ENCODE measurements at regions not wholly inside any gene's neighbourhood (a gene's known extent, or its start where the extent isn't known, plus 50 kb on each side); places are given as distances from the start of the nearest gene placed in this dataset. TPM values are rescaled to one million over a fixed set of nuclear protein-coding genes. Genes with fewer than 3 reads are reported as not detected.
"Not testable (repeated sequence)": the region's sequence is repeated elsewhere in the genome, so short reads cannot be mapped to it uniquely, and the experiment has no call there.

- no peaks in the 10 kb centered on the region for H3K4me1 Mint-ChIP-seq
- H3K27ac Mint-ChIP-seq, result no peak overlapping the region
- no peak for ATAC-seq (ENCODE audit: low read depth)
- Histone ChIP-seq H3K36me3 (replicated peaks in 1 of 2; ENCODE audit: control extremely low read depth in 1 of 2, control insufficient read depth in 1 of 2, extremely low read depth in 1 of 2, insufficient read depth in 2 of 2, low read length in 1 of 2) (no peaks in the 10 kb centered on the region), H3K27ac (ENCODE audit: low read length in 2 of 2) (no peak overlapping the region), H4K20me1 (ENCODE audit: control insufficient read depth, insufficient read depth, low read length, poor library complexity, severe bottlenecking) (no peaks in the 10 kb centered on the region), H3K4me1 (ENCODE audit: control insufficient read depth in 2 of 2, insufficient read depth in 2 of 2, low read length in 2 of 2) (no peaks in the 10 kb centered on the region), H3K9ac (ENCODE audit: low read length) (no peak overlapping the region), H3K79me2 (ENCODE audit: control insufficient read depth, insufficient read depth, low read length) (no peaks in the 10 kb centered on the region), H3K27me3 (replicated peaks in 1 of 4; ENCODE audit: control extremely low read depth in 1 of 4, control insufficient read depth in 3 of 4, insufficient read depth in 4 of 4, low read length in 3 of 4) (no peaks in the 10 kb centered on the region), H2AFZ (ENCODE audit: insufficient read depth, low read depth, low read length, poor library complexity, severe bottlenecking) (no peak overlapping the region), H3K9me3 (ENCODE audit: control extremely low read depth in 1 of 3, control insufficient read depth in 2 of 3, insufficient read depth in 1 of 3, low read length in 2 of 3) (no peaks in the 10 kb centered on the region), H3K4me3 (ENCODE audit: control extremely low read depth in 1 of 5, extremely low read depth in 1 of 5, insufficient read depth in 1 of 5, low read depth in 2 of 5, low read length in 4 of 5) (no peak overlapping the region), H3K4me2 (replicated peaks; ENCODE audit: low read depth, low read length, poor library complexity, severe bottlenecking) (no peak overlapping the region)
- TF ChIP-seq EZH2 (IDR thresholded peaks at IDR 0.05; ENCODE audit: borderline replicate concordance, insufficient read depth, low read depth, low read length, poor library complexity, severe bottlenecking) (no peak), CTCF (IDR thresholded peaks at IDR 0.05) (peak; percentile 42)
- no peaks in the 10 kb centered on the region for H3K9me3 Mint-ChIP-seq (ENCODE audit: insufficient read depth)
- intact Hi-C loops (cut with micrococcal nuclease), result no loop called here
- peaks cover 9% of the 10 kb centered on the region for H3K27me3 Mint-ChIP-seq
- CTCF ChIA-PET, result interaction anchor here (1.1 to 1.8 kb wide), 5 partner anchors 488 to 691 kb away, joined by 3 to 19 read pairs (median 4); no protein-coding TSS in a partner anchor
- DNase-seq, result peak; percentile 40
- POLR2A ChIA-PET, result no interaction called here
- WGBS (ENCODE audit: insufficient coverage), result no CpG with 5 or more reads among the region's 1 CpG
- no peak overlapping the region for H3K4me3 Mint-ChIP-seq
Measured at GRCh38 chrX:12080265-12080664, 58.0 kb upstream of the FRMPD4 start.

- intact Hi-C loops (cut with micrococcal nuclease); H3K27ac ChIP-seq (ENCODE audit: low read length in 2 of 2); H3K27me3 Mint-ChIP-seq; H3K4me3 Mint-ChIP-seq; H3K79me2 ChIP-seq (ENCODE audit: control insufficient read depth, insufficient read depth, low read length); H3K4me2 ChIP-seq (replicated peaks; ENCODE audit: low read depth, low read length, poor library complexity, severe bottlenecking); POLR2A ChIA-PET; H3K9me3 ChIP-seq (ENCODE audit: control extremely low read depth in 1 of 3, control insufficient read depth in 2 of 3, insufficient read depth in 1 of 3, low read length in 2 of 3); H3K27ac Mint-ChIP-seq; H4K20me1 ChIP-seq (ENCODE audit: control insufficient read depth, insufficient read depth, low read length, poor library complexity, severe bottlenecking); H3K4me1 ChIP-seq (ENCODE audit: control insufficient read depth in 2 of 2, insufficient read depth in 2 of 2, low read length in 2 of 2); H3K36me3 ChIP-seq (replicated peaks in 1 of 2; ENCODE audit: control extremely low read depth in 1 of 2, control insufficient read depth in 1 of 2, extremely low read depth in 1 of 2, insufficient read depth in 2 of 2, low read length in 1 of 2); H3K4me3 ChIP-seq (ENCODE audit: control extremely low read depth in 1 of 5, extremely low read depth in 1 of 5, insufficient read depth in 1 of 5, low read depth in 2 of 5, low read length in 4 of 5); ATAC-seq (ENCODE audit: low read depth); DNase-seq; H3K27me3 ChIP-seq (replicated peaks in 1 of 4; ENCODE audit: control extremely low read depth in 1 of 4, control insufficient read depth in 3 of 4, insufficient read depth in 4 of 4, low read length in 3 of 4); H3K9me3 Mint-ChIP-seq (ENCODE audit: insufficient read depth); H2AFZ ChIP-seq (ENCODE audit: insufficient read depth, low read depth, low read length, poor library complexity, severe bottlenecking); H3K4me1 Mint-ChIP-seq; H3K9ac ChIP-seq (ENCODE audit: low read length): not testable (repeated sequence)
- CTCF ChIA-PET, result interaction anchor here (1.5 to 2.0 kb wide), 2 partner anchors 618 to 619 kb away, joined by 3 to 4 read pairs; no protein-coding TSS in a partner anchor
- WGBS (ENCODE audit: insufficient coverage), result 71% methylated on average over 2 of the region's 2 CpGs
Measured at GRCh38 chrX:12082959-12083358, 55.3 kb upstream of the FRMPD4 start.

Small RNA genes lying in the stretch of these regions (small RNA-seq; reads per million reads assigned to genes)
- not detected for gene RF00019 (ENCODE audit: insufficient read length, low read depth, low replicate concordance)
